ENCODE measurements at regions not wholly inside any gene's neighbourhood (a gene's known extent, or its start where the extent isn't known, plus 50 kb on each side); places are given as distances from the start of the nearest gene placed in this dataset.

DNA sequence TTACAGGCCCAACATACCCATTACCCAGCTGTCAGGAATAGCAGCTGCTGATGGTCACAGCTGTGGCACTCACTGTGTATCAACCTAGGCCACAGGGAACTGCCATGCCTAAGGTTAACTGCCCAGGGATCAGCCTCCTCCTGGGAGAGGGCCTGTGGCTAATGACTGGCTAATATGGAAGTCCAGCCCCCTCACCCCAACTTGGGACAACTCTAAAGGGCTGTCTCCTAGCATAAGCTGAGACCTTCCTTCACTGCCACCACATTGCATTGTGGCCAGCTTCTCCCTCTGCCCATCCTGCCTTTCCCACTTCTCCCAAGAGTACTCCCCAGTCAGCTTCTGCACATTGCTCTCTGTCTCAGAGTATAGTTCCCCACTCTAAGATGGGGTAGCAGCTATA lies 316.5 kb downstream of the SMAD2 start:
- TF ChIP-seq, protein P1, sequence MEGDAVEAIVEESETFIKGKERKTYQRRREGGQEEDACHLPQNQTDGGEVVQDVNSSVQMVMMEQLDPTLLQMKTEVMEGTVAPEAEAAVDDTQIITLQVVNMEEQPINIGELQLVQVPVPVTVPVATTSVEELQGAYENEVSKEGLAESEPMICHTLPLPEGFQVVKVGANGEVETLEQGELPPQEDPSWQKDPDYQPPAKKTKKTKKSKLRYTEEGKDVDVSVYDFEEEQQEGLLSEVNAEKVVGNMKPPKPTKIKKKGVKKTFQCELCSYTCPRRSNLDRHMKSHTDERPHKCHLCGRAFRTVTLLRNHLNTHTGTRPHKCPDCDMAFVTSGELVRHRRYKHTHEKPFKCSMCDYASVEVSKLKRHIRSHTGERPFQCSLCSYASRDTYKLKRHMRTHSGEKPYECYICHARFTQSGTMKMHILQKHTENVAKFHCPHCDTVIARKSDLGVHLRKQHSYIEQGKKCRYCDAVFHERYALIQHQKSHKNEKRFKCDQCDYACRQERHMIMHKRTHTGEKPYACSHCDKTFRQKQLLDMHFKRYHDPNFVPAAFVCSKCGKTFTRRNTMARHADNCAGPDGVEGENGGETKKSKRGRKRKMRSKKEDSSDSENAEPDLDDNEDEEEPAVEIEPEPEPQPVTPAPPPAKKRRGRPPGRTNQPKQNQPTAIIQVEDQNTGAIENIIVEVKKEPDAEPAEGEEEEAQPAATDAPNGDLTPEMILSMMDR (CRISPR knock-in tag; IDR thresholded peaks at IDR 0.05), result no peak
- TF ChIP-seq ESRRA (CRISPR knock-in tag; IDR thresholded peaks at IDR 0.05; ENCODE audit: low read depth), result no peak
